ENCODE measurements at regions not wholly inside any gene's neighbourhood (a gene's known extent, or its start where the extent isn't known, plus 50 kb on each side); places are given as distances from the start of the nearest gene placed in this dataset.

GRCh38 chr5:99386406-99387077 lies 457.7 kb upstream of the CHD1 start:
- TF ChIP-seq RARB (CRISPR knock-in tag; IDR thresholded peaks at IDR 0.05) (no peak), ARNTL (CRISPR knock-in tag; IDR thresholded peaks at IDR 0.05; ENCODE audit: borderline replicate concordance, low read depth) (no peak)

All from SK-N-SH treated with all-trans-retinoic acid at 6 μM for 48 hours (cell line).